ENCODE measurements at regions not wholly inside any gene's neighbourhood (a gene's known extent, or its start where the extent isn't known, plus 50 kb on each side); places are given as distances from the start of the nearest gene placed in this dataset.

- TF ChIP-seq EZH2phosphoT487 (IDR thresholded peaks at IDR 0.05; ENCODE audit: insufficient read depth, low read depth) (no peak), EZH2 (IDR thresholded peaks at IDR 0.05; ENCODE audit: insufficient read depth, poor library complexity, severe bottlenecking) (no peak)
These were observed 129.2 kb downstream of the HNMT start for GRCh38 chr2:138093455-138093854.

Measured in GM23248 (cell line).